GM23338 (cell line): ENCODE measurements at regions not wholly inside any gene's neighbourhood (a gene's known extent, or its start where the extent isn't known, plus 50 kb on each side); places are given as distances from the start of the nearest gene placed in this dataset.

Source experiments
- ATAC-seq: fragments of 200-7000 bp; cut with Tn5 transposase; 3 replicates; pipeline ENCODE4 v1.9.1; 2020
- DNase-seq: peaks from one replicate; pipeline ENCODE4 v3.0.0-alpha.2; 2015; ENCODE audit warnings: low spot score
- H2AFZ ChIP-seq: fragments of 200-600 bp; sonication (generic); 2 replicates; pipeline ENCODE4 v1.8.0; 2016; ENCODE audit warnings: antibody characterized with exemption, mild to moderate bottlenecking, moderate library complexity
- H3F3A ChIP-seq: fragments of 200-600 bp; sonication (generic); replicated peaks from 2 replicates; pipeline ENCODE4 v1.8.0; 2017; ENCODE audit warnings: antibody characterized with exemption, mixed run types, low read depth
- H3K27ac ChIP-seq: fragments of 200-600 bp; sonication (generic); 2 replicates; pipeline ENCODE4 v1.6.1; 2016; ENCODE audit warnings: low read depth
- H3K27me3 ChIP-seq: fragments of 200-600 bp; sonication (generic); 2 replicates; pipeline ENCODE4 v1.8.0; 2016; ENCODE audit warnings: mild to moderate bottlenecking, mixed run types, moderate library complexity; ENCODE audit not compliant: insufficient read depth
- H3K36me3 ChIP-seq: fragments of 200-600 bp; sonication (generic); 2 replicates; pipeline ENCODE4 v1.8.0; 2016; ENCODE audit warnings: mild to moderate bottlenecking; ENCODE audit not compliant: insufficient read depth
- H3K4me1 ChIP-seq: fragments of 200-600 bp; sonication (generic); 2 replicates; pipeline ENCODE4 v1.8.0; 2016; ENCODE audit warnings: mild to moderate bottlenecking, moderate library complexity; ENCODE audit not compliant: insufficient read depth
- H3K4me2 ChIP-seq: fragments of 200-600 bp; sonication (generic); 2 replicates; pipeline ENCODE4 v1.7.1; 2017; ENCODE audit warnings: mixed run types
- H3K4me3 ChIP-seq: fragments of 200-600 bp; sonication (generic); 2 replicates; pipeline ENCODE4 v1.6.1; 2016; ENCODE audit warnings: mixed run types
- H3K79me2 ChIP-seq: fragments of 200-600 bp; sonication (generic); replicated peaks from 2 replicates; pipeline ENCODE4 v1.8.0; 2017; ENCODE audit warnings: mild to moderate bottlenecking; ENCODE audit not compliant: insufficient read depth
- H3K9me2 ChIP-seq: fragments of 200-600 bp; sonication (generic); 2 replicates; pipeline ENCODE4 v1.8.0; 2017; ENCODE audit not compliant: insufficient read depth
- H4K20me1 ChIP-seq: fragments of 200-600 bp; sonication (generic); replicated peaks from 2 replicates; pipeline ENCODE4 v1.8.0; 2017; ENCODE audit warnings: mild to moderate bottlenecking; ENCODE audit not compliant: insufficient read depth
- H3K27ac Mint-ChIP-seq: 2 replicates; pipeline ENCODE4 v1.8.0; 2020; ENCODE audit warnings: inconsistent platforms, mild to moderate bottlenecking, moderate library complexity, mixed read lengths
- H3K27me3 Mint-ChIP-seq: 3 replicates; pipeline ENCODE4 v1.8.0; 2022; ENCODE audit warnings: low read depth, mild to moderate bottlenecking, moderate library complexity, mixed read lengths, inconsistent platforms; ENCODE audit not compliant: insufficient read depth, poor library complexity
- H3K36me3 Mint-ChIP-seq: 3 replicates; pipeline ENCODE4 v1.8.0; 2021; ENCODE audit warnings: low read depth, mild to moderate bottlenecking, inconsistent platforms, moderate library complexity, mixed read lengths
- H3K4me1 Mint-ChIP-seq: 3 replicates; pipeline ENCODE4 v1.8.0; 2020; ENCODE audit warnings: mild to moderate bottlenecking, inconsistent platforms, mixed read lengths
- H3K4me3 Mint-ChIP-seq: 3 replicates; pipeline ENCODE4 v1.8.0; 2021; ENCODE audit warnings: moderate library complexity, mild to moderate bottlenecking, inconsistent platforms, mixed read lengths
- H3K9me3 Mint-ChIP-seq: 3 replicates; pipeline ENCODE4 v1.8.0; 2020; ENCODE audit warnings: moderate library complexity, mild to moderate bottlenecking, inconsistent platforms, mixed read lengths
- CTCF ChIP-seq, 2 experiments: fragments of 200-600 bp in 1 of 2; sonication (generic) in 1 of 2; conservative IDR thresholded peaks; 2 replicates each; pipeline versions ENCODE4 v1.5.1 to v1.6.1; 2016 to 2017; ENCODE audit warnings: antibody characterized with exemption in 2 of 2, low read depth in 2 of 2, mild to moderate bottlenecking in 2 of 2, moderate library complexity in 1 of 2
- ETS1 ChIP-seq: IDR thresholded peaks from 2 replicates; pipeline ENCODE4 v1.6.1; 2016; ENCODE audit warnings: antibody characterized with exemption
- NANOG ChIP-seq: IDR thresholded peaks from 2 replicates; pipeline ENCODE4 v1.6.1; 2016; ENCODE audit warnings: antibody characterized with exemption, borderline replicate concordance
- ZNF114 ChIP-seq: fragments of 250-450 bp; sonication (Bioruptor Pico); IDR thresholded peaks from 2 replicates; pipeline ENCODE4 v1.5.0; 2020; ENCODE audit warnings: mild to moderate bottlenecking, moderate library complexity
- ZNF462 ChIP-seq: fragments of 250-450 bp; sonication (Bioruptor Pico); IDR thresholded peaks from 2 replicates; pipeline ENCODE4 v1.5.0; 2020; ENCODE audit warnings: mild to moderate bottlenecking, moderate library complexity

- TF ChIP-seq CTCF (conservative IDR thresholded peaks at IDR 0.05; ENCODE audit: low read depth in 2 of 2) (no peak), ETS1 (no peak)
Measured at GRCh38 chr6:82569022-82569421, 205.4 kb downstream of the TPBG start (continued).

- Histone ChIP-seq H3K4me1 (peaks cover 11% of the 10 kb centered on the region; the same call in 1 of the 2 replicates), H3F3A (no peaks in the 10 kb centered on the region), H3K27ac (no peak overlapping the region), H2AFZ (no peak overlapping the region), H3K27me3 (no peaks in the 10 kb centered on the region), H3K79me2 (no peaks in the 10 kb centered on the region), H3K36me3 (no peaks in the 10 kb centered on the region), H3K4me2 (no peak overlapping the region), H4K20me1 (no peaks in the 10 kb centered on the region), H3K4me3 (no peak overlapping the region), H3K9me2 (no peaks in the 10 kb centered on the region; the same call in 1 of the 2 replicates)
- Mint-ChIP-seq H3K4me3 (no peak overlapping the region), H3K27ac (no peak overlapping the region), H3K4me1 (peaks cover 11% of the 10 kb centered on the region), H3K27me3 (no peaks in the 10 kb centered on the region), H3K9me3 (no peaks in the 10 kb centered on the region), H3K36me3 (no peaks in the 10 kb centered on the region)
- no peak for TF ChIP-seq NANOG
- TF ChIP-seq ZNF462 (CRISPR knock-in tag): no peak
- no peak for TF ChIP-seq ZNF114 (CRISPR knock-in tag)
- ATAC-seq (no peak), DNase-seq (no peak)
Measured at GRCh38 chr6:82570083-82570482, 206.5 kb downstream of the TPBG start.
